ENCODE measurements at regions not wholly inside any gene's neighbourhood (a gene's known extent, or its start where the extent isn't known, plus 50 kb on each side); places are given as distances from the start of the nearest gene placed in this dataset.

DNA sequence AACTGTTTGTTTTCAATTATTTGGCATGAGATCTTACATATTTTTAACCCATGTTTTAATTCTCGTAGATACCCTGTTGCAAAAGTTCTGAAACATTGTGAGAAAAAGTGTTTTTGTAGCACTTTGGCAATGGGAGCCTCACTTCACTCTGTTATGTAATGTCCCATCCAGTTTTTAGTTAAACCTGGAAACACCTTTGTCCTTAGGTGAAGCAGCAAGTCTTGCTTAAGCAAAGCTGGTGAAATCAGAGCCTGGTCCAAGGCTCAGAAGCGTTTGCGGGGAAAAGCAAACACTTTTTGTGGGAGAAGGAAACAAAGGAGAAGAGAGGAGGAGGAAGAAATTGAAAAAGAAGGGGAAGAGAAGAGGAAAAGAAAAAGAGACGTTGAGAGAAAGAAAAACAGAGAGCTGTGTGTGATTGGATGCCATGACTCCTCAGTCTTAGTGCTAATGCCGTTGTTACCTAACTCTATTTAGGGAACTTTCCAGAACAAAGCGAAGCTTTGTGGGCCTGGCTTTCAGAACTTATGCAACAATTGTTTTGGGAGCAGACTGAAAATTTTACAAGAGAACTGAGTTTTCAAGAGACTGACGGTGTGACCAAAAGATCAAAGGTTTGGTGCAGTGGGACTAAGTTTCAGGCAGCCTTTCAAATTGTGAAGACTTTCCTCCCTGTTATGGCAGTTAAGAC, 93.1 kb downstream of the NTMT2 start:
- no peak for FAIRE-seq
- Histone ChIP-seq H3K27me3 (ENCODE audit: control insufficient read depth, insufficient read depth, low read length) (no peaks in the 10 kb centered on the region), H3K9me3 (ENCODE audit: control insufficient read depth in 2 of 3, insufficient read depth in 1 of 3, low read length in 3 of 3) (no peaks in the 10 kb centered on the region), H3K9ac (ENCODE audit: low read length in 3 of 3) (no peak overlapping the region), H3K4me1 (ENCODE audit: control insufficient read depth in 2 of 3, insufficient read depth in 2 of 3, low read depth in 1 of 3, low read length in 3 of 3) (no peaks in the 10 kb centered on the region), H3K27ac (ENCODE audit: low read depth in 2 of 2, low read length in 2 of 2) (no peak overlapping the region), H3K4me3 (ENCODE audit: low read length in 3 of 3) (no peak overlapping the region), H3K36me3 (ENCODE audit: control insufficient read depth in 2 of 3, insufficient read depth in 3 of 3, low read length in 3 of 3) (no peaks in the 10 kb centered on the region)
- intact Hi-C loops (cut with DNase I) = no loop called here
- TF ChIP-seq, protein P1, sequence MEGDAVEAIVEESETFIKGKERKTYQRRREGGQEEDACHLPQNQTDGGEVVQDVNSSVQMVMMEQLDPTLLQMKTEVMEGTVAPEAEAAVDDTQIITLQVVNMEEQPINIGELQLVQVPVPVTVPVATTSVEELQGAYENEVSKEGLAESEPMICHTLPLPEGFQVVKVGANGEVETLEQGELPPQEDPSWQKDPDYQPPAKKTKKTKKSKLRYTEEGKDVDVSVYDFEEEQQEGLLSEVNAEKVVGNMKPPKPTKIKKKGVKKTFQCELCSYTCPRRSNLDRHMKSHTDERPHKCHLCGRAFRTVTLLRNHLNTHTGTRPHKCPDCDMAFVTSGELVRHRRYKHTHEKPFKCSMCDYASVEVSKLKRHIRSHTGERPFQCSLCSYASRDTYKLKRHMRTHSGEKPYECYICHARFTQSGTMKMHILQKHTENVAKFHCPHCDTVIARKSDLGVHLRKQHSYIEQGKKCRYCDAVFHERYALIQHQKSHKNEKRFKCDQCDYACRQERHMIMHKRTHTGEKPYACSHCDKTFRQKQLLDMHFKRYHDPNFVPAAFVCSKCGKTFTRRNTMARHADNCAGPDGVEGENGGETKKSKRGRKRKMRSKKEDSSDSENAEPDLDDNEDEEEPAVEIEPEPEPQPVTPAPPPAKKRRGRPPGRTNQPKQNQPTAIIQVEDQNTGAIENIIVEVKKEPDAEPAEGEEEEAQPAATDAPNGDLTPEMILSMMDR (IDR thresholded peaks at IDR 0.05; ENCODE audit: borderline replicate concordance, extremely low read depth, insufficient read depth) = no peak
- no peak for DNase-seq

DNA sequence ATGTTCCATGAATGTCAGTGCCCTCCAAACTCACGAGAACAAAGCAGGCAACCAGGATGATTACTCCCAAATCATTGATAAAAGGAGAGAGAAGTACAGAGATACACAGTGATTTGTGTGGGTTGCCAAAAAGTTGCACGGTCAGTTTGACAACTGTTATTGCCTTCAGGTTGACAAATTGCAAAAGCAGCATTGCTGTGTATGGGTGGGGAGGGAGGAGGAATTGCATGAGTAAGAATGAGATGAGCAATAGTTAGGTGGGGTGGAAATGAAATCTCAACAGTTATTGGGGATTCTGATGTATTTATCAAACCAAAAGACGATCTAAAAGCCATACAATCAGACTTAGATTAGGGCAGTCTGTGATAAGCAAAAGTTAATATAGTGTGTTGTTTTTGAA, 93.7 kb downstream of the NTMT2 start:
- H3K4me3 ChIP-seq (ENCODE audit: low read length in 3 of 3) = no peak overlapping the region
- no peaks in the 10 kb centered on the region for H3K9me3 ChIP-seq (ENCODE audit: control insufficient read depth in 2 of 3, insufficient read depth in 1 of 3, low read length in 3 of 3)
- no peak overlapping the region for H3K9ac ChIP-seq (ENCODE audit: low read length in 3 of 3)
- H3K27ac ChIP-seq (ENCODE audit: low read depth in 2 of 2, low read length in 2 of 2) = no peak overlapping the region
- no peaks in the 10 kb centered on the region for H3K4me1 ChIP-seq (ENCODE audit: control insufficient read depth in 2 of 3, insufficient read depth in 2 of 3, low read depth in 1 of 3, low read length in 3 of 3)
- FAIRE-seq (no peak), DNase-seq (no peak)
- H3K36me3 ChIP-seq (ENCODE audit: control insufficient read depth in 2 of 3, insufficient read depth in 3 of 3, low read length in 3 of 3) = no peaks in the 10 kb centered on the region
- intact Hi-C loops (cut with DNase I) = no loop called here
- H3K27me3 ChIP-seq (ENCODE audit: control insufficient read depth, insufficient read depth, low read length) = no peaks in the 10 kb centered on the region
- TF ChIP-seq, protein P1 (IDR thresholded peaks at IDR 0.05; ENCODE audit: borderline replicate concordance, extremely low read depth, insufficient read depth) = no peak

DNA sequence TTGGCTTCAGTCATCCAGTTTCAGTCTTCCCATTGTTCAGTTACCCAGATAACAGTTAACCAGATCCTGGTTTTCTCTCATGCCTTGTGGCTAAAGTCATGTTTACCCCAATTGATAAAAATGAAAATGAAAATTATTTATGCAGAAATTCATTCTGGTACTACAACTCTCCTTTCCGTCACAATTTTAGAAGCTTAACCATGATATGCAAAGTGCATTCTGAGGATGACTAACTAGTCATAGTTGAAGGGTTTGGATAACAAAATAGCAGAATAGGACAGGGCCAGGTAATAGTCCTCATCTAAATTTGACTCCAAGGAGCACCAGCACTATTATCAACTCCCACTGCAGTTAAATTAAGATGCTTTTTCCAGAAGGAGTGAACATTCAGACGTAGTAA, 94.7 kb downstream of the NTMT2 start:
- Histone ChIP-seq H3K27me3 (ENCODE audit: control insufficient read depth, insufficient read depth, low read length) (no peaks in the 10 kb centered on the region), H3K4me1 (ENCODE audit: control insufficient read depth in 2 of 3, insufficient read depth in 2 of 3, low read depth in 1 of 3, low read length in 3 of 3) (no peaks in the 10 kb centered on the region), H3K9me3 (ENCODE audit: control insufficient read depth in 2 of 3, insufficient read depth in 1 of 3, low read length in 3 of 3) (no peaks in the 10 kb centered on the region), H3K9ac (ENCODE audit: low read length in 3 of 3) (no peak overlapping the region), H3K4me3 (ENCODE audit: low read length in 3 of 3) (no peak overlapping the region), H3K36me3 (ENCODE audit: control insufficient read depth in 2 of 3, insufficient read depth in 3 of 3, low read length in 3 of 3) (no peaks in the 10 kb centered on the region), H3K27ac (ENCODE audit: low read depth in 2 of 2, low read length in 2 of 2) (no peak overlapping the region)
- intact Hi-C loops (cut with DNase I) = no loop called here
- DNase-seq (no peak), FAIRE-seq (no peak)
- TF ChIP-seq, protein P1 (IDR thresholded peaks at IDR 0.05; ENCODE audit: borderline replicate concordance, extremely low read depth, insufficient read depth) = no peak

Data from kidney (tissue), 13 donors.